Prostate gland (tissue), 2 donors: ENCODE measurements at regions not wholly inside any gene's neighbourhood (a gene's known extent, or its start where the extent isn't known, plus 50 kb on each side); places are given as distances from the start of the nearest gene placed in this dataset.

Source experiments
- CTCF ChIP-seq, 4 experiments: fragments of 200-600 bp in 2 of 4; fragments of 450-650 bp in 2 of 4; sonication (generic) in 2 of 4; IDR thresholded peaks; 1 replicate in 3 of 4; 2 replicates in 1 of 4; pipeline ENCODE4 v1.5.1; 2016 to 2019; ENCODE audit warnings: antibody characterized with exemption in 4 of 4, mild to moderate bottlenecking in 2 of 4, moderate library complexity in 2 of 4
- POLR2A ChIP-seq: fragments of 450-650 bp; IDR thresholded peaks from one replicate; pipeline ENCODE4 v1.6.1; 2016; ENCODE audit warnings: antibody characterized with exemption, mild to moderate bottlenecking

- TF ChIP-seq CTCF (IDR thresholded peaks at IDR 0.05) (no peak), POLR2A (no peak)
Observed at GRCh38 chr3:163776743-163777142, 1301.6 kb downstream of the SI start.
